ENCODE measurements at regions not wholly inside any gene's neighbourhood (a gene's known extent, or its start where the extent isn't known, plus 50 kb on each side); places are given as distances from the start of the nearest gene placed in this dataset.

- Histone ChIP-seq H3K79me2 (ENCODE audit: control insufficient read depth, low read length) (no peaks in the 10 kb centered on the region), H3K9me3 (ENCODE audit: control insufficient read depth, insufficient read depth, low read length) (no peaks in the 10 kb centered on the region), H3K4me3 (ENCODE audit: low read length) (no peak overlapping the region), H4K20me1 (ENCODE audit: control insufficient read depth, insufficient read depth, low read depth, low read length) (no peaks in the 10 kb centered on the region), H3F3A (ENCODE audit: control insufficient read depth, insufficient read depth) (no peaks in the 10 kb centered on the region), H3K4me1 (ENCODE audit: control insufficient read depth, low read length) (no peaks in the 10 kb centered on the region), H3K27ac (ENCODE audit: low read depth, low read length) (no peak overlapping the region), H3K36me3 (ENCODE audit: control insufficient read depth, low read length) (no peaks in the 10 kb centered on the region), H3K9me2 (replicated peaks; ENCODE audit: control insufficient read depth, low read length) (no peaks in the 10 kb centered on the region), H3K4me2 (ENCODE audit: low read length) (no peak overlapping the region), H3K27me3 (ENCODE audit: control insufficient read depth, low read length) (peaks cover 3% of the 10 kb centered on the region; the same call in 1 of the 2 replicates)
- TF ChIP-seq CTCF (IDR thresholded peaks at IDR 0.05; ENCODE audit: low read depth, low read length, poor library complexity, severe bottlenecking) (no peak), EZH2phosphoT487 (IDR thresholded peaks at IDR 0.05; ENCODE audit: borderline replicate concordance, low read length) (no peak)
Measured at GRCh38 chr5:147965715-147966114, 59.4 kb upstream of the C5orf46 start.

DNA sequence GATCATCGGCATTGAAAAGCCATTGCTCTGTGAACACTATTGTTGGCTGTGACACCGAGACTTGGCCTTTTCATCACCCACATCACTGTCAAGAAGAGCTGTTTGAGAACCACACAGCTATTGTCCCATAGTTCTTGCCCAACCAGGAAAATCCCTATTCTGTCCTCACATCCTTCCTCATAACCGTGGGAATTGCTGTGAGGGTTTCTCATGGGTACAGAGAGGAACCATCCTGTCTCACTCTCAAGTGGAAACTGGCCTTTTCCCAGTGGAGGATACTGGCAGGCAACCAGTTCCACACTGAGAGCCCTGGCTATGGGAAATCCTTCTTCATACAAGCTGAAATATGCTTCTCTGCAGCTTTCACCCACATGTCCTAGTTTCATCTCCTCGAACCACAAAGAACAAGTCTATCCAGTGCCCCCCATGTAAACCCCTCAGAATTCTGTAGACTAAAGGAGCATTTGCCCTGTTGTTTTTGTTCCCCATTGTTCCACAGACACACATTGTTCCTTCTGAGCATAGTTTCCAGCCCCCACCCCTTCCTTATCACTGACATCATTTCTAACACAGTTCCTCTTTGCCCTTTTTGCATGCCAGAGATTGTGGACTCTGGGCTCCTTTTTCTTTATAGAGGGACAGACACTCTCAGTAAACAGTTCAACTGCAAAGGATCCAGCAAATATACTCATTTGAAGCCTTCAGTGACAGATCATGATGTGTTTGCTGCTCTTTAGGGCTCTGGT lies 57.8 kb upstream of the C5orf46 start:
- TF ChIP-seq EZH2phosphoT487 (IDR thresholded peaks at IDR 0.05; ENCODE audit: borderline replicate concordance, low read length) (no peak), CTCF (IDR thresholded peaks at IDR 0.05; ENCODE audit: low read depth, low read length, poor library complexity, severe bottlenecking) (no peak)
- peaks cover 3% of the 10 kb centered on the region; the same call in 1 of the 2 replicates for H3K27me3 ChIP-seq (ENCODE audit: control insufficient read depth, low read length)
- no peaks in the 10 kb centered on the region for H3K9me3 ChIP-seq (ENCODE audit: control insufficient read depth, insufficient read depth, low read length)
- no peaks in the 10 kb centered on the region for H3K9me2 ChIP-seq (replicated peaks; ENCODE audit: control insufficient read depth, low read length)
- H3F3A ChIP-seq (ENCODE audit: control insufficient read depth, insufficient read depth) = no peaks in the 10 kb centered on the region
- H4K20me1 ChIP-seq (ENCODE audit: control insufficient read depth, insufficient read depth, low read depth, low read length) = no peaks in the 10 kb centered on the region
- H3K36me3 ChIP-seq (ENCODE audit: control insufficient read depth, low read length) = no peaks in the 10 kb centered on the region
- H3K4me1 ChIP-seq (ENCODE audit: control insufficient read depth, low read length) = no peaks in the 10 kb centered on the region
- no peak overlapping the region for H3K4me3 ChIP-seq (ENCODE audit: low read length)
- H3K79me2 ChIP-seq (ENCODE audit: control insufficient read depth, low read length) = no peaks in the 10 kb centered on the region
- no peak overlapping the region for H3K27ac ChIP-seq (ENCODE audit: low read depth, low read length)
- no peak overlapping the region for H3K4me2 ChIP-seq (ENCODE audit: low read length)

GRCh38 chr5:147963436-147963835 lies 57.1 kb upstream of the C5orf46 start:
- no peak overlapping the region for H3K4me3 ChIP-seq (ENCODE audit: low read length)
- no peaks in the 10 kb centered on the region for H3K9me2 ChIP-seq (replicated peaks; ENCODE audit: control insufficient read depth, low read length)
- H3K27me3 ChIP-seq (ENCODE audit: control insufficient read depth, low read length) = peaks cover 3% of the 10 kb centered on the region; the same call in 1 of the 2 replicates
- no peaks in the 10 kb centered on the region for H4K20me1 ChIP-seq (ENCODE audit: control insufficient read depth, insufficient read depth, low read depth, low read length)
- no peaks in the 10 kb centered on the region for H3K4me1 ChIP-seq (ENCODE audit: control insufficient read depth, low read length)
- no peak overlapping the region for H3K4me2 ChIP-seq (ENCODE audit: low read length)
- no peaks in the 10 kb centered on the region for H3K9me3 ChIP-seq (ENCODE audit: control insufficient read depth, insufficient read depth, low read length)
- no peak for TF ChIP-seq EZH2phosphoT487 (IDR thresholded peaks at IDR 0.05; ENCODE audit: borderline replicate concordance, low read length)
- no peak for TF ChIP-seq CTCF (IDR thresholded peaks at IDR 0.05; ENCODE audit: low read depth, low read length, poor library complexity, severe bottlenecking)
- no peaks in the 10 kb centered on the region for H3K79me2 ChIP-seq (ENCODE audit: control insufficient read depth, low read length)
- no peaks in the 10 kb centered on the region for H3K36me3 ChIP-seq (ENCODE audit: control insufficient read depth, low read length)
- no peak overlapping the region for H3K27ac ChIP-seq (ENCODE audit: low read depth, low read length)
- H3F3A ChIP-seq (ENCODE audit: control insufficient read depth, insufficient read depth) = no peaks in the 10 kb centered on the region

Measured in DOHH2 (cell line).